Neural progenitor cell (in vitro differentiated cells): ENCODE measurements at regions not wholly inside any gene's neighbourhood (a gene's known extent, or its start where the extent isn't known, plus 50 kb on each side); places are given as distances from the start of the nearest gene placed in this dataset.

Experiments used
- CTCF ChIP-seq: fragments of 200-600 bp; sonication (generic); IDR thresholded peaks from 2 replicates; pipeline ENCODE4 v1.5.1; 2017; ENCODE audit warnings: antibody characterized with exemption, mild to moderate bottlenecking
- EZH2 ChIP-seq: fragments of 200-600 bp; sonication (generic); IDR thresholded peaks from 2 replicates; pipeline ENCODE4 v1.6.1; 2017; ENCODE audit warnings: antibody characterized with exemption, mild to moderate bottlenecking, moderate library complexity
- EZH2phosphoT487 ChIP-seq: fragments of 200-600 bp; sonication (generic); IDR thresholded peaks from 2 replicates; pipeline ENCODE4 v1.6.1; 2017; ENCODE audit warnings: antibody characterized with exemption

- TF ChIP-seq CTCF (no peak), EZH2 (no peak), EZH2phosphoT487 (no peak)
These were observed 201.7 kb downstream of the NUAK1 start for GRCh38 chr12:105937009-105937408.
